ENCODE measurements at regions not wholly inside any gene's neighbourhood (a gene's known extent, or its start where the extent isn't known, plus 50 kb on each side); places are given as distances from the start of the nearest gene placed in this dataset.
"Not testable (repeated sequence)": the region's sequence is repeated elsewhere in the genome, so short reads cannot be mapped to it uniquely, and the experiment has no call there.

DNA sequence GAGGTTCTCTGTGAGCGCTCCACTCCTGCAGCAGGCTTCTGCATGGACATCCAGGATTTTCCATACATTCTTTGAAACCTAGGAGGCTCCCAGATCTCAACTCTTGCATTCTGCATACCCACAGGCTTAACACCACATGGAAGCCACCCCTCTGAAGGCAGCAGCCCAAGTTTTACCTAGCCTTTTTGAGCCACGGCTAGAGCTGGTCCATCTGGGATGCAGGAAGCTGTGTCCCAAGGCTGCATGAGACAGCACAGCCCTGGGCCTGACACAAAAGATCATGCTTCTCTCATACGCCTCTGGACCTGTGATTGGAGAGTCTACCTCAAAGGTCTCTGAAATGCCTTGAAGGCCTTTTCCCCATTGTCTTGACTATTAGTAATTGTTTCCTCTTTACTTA, 53.6 kb upstream of the RPRM start:
- no peak for DNase-seq

DNA sequence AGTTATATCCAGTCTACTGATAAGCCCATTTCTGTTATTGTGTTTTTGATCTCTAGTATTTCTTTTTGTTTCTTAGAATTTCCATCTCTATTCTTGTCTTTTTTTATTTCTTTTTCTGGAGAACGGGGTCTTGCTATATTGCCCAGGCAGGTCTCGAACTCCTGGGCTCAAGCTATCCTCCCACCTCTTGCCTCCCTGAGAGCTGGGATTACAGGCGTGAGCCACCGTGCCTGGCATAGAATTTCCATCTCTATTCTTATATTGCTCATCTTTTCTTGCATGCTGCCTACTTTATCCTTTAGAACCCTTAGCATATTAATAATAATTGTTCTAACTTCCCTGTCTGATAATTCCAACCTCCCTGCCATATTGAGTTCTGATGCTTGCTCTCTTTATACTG, 55.2 kb upstream of the RPRM start:
- not testable (repeated sequence) for DNase-seq

DNA sequence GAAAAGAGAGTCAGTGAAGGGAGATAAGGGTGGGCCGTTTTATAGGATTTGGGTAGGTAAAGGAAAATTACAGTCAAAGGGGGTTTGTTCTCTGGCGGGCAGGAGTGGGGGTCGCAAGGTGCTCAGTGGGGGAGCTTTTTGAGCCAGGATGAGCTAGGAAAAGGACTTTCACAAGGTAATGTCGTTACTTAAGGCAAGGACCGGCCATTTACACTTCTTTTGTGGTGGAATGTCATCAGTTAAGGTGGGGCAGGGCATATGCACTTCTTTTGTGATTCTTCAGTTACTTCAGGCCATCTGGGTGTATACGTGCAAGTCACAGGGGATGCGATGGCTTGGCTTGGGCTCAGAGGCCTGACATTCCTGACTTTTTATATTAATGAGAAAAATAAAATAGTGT, 56.0 kb upstream of the RPRM start:
- not testable (repeated sequence) for DNase-seq

DNA sequence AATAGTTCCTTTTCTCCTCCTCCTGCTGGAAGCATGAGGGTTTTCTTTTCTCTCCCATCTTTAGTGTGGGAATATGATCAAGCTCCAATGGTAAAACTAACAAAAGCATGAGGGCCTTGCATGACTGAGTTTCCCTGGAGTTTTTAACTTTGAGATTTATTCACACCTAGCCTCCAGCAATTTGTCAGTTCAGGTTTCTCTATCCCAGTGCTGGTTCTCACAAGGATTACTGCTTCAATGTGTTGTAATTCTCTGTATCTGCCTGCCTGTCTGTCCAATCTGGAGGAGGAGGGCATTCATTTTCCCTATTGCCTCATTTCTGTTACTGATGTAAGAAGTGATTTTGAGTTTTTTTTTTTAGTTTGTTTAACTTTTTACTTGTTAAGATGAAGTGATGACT, 57.6 kb upstream of the RPRM start:
- no peak for DNase-seq

DNA sequence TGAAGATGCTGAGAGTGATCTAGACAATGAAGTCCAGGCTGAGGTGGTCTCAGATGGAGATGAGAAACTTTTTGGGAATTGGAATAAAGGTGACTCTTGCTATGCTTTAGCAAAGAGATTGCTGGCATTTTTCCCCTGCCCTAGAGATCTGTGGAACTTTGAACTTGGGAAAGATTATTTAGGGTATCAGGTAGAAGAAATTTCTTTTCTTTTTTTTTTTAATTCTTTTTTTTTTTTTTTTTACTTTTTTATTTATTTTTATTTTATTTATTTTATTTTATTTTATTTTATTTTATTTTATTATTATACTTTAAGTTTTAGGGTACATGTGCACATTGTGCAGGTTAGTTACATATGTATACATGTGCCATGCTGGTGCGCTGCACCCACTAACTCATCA, 59.5 kb upstream of the RPRM start:
- DNase-seq, result not testable (repeated sequence)

DNA sequence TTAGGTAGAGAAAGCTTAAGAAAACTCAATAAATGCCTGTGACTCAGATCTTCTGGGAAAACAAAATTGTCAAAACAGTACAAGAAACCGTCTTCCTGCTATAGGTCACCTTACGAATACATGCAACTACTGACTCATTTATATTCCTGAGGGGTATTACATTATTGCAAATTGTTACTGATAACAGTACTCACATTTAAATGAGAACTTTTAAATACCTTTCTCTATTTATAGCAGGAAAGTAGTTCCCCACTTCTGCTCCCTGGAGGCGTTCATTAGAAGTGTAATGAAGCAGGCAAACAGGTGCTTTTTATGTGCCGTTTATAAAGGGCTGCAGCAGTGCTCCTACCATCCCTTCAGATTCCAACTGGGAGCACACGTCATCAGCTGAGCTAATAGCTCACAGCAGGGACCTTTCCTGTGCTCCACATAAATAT, 65.1 kb upstream of the RPRM start:
- DNase-seq, result peak; percentile 82

DNA sequence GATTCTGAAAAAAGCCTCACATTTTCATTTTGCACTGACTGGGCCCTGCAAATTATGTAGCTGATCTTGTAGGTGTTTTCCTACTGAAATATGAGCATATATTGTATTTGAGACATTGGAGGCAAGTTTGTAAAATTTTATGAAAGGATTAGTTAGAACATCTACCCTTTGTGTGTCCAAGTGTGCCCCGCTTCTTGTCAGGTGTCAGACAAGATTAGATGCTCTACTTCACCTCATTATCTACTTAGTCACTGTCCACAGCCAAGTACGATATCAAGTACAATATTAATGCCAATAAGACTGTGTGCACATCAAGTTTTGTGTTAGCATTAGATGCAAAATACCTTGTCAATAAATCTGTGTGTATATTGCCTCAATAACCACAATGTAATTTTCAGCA, 67.8 kb upstream of the RPRM start:
- DNase-seq, result no peak

DNA sequence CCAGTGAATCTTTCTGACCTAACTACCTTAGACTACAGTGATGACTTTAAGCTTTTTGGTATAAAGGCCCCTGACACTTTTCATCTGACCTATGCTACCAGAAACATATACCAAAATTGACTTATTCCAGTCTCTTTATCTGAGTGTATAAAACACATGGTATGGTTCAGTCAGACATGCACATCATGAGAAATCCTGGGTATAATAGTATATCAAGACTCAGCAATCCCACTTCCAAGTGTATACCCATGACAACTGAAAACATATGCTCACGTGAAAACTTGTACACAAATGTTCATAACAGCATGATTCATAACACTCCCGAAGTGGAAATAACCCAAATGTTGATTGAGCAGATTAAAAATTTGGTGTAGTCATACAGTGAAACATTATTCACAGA, 70.0 kb upstream of the RPRM start:
- no peak for DNase-seq

DNA sequence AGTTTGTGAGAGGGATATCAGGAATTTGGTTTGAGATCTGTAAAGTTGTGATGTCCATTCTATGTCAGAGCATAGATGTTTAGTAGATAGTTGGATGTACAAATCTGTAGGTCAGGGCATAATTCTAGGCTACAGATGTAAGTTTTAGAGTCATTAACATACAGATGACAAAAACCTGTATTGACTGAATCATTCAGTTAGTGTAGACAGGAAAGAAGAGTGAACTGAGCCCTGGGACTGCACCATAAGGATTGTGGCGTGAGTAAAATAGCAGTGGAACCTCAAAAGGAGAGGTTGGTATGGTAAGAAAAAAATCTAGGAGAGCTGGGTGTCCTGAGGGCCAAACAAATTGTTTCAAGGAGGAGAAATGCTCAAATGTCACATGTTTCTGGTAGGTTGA, 73.1 kb upstream of the RPRM start:
- no peak for DNase-seq

DNA sequence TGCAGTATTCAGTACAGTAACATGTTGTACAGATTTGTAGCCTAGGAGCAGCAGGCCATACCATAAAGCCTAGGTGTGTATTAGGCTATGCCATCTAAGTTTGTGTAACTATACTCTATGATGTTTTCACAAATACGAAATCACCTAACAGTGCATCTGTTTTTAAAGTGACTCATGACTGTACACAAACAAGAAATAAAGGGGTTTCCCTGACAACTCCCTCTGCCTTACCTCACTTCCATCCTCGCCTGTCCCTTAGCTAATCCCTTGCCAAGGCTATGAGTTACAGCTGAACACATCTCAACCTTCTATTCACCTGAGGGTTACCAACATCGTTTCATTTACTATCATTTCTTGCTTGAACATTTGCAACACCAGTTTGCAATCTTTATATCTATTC, 78.6 kb upstream of the RPRM start:
- no peak for DNase-seq

DNA sequence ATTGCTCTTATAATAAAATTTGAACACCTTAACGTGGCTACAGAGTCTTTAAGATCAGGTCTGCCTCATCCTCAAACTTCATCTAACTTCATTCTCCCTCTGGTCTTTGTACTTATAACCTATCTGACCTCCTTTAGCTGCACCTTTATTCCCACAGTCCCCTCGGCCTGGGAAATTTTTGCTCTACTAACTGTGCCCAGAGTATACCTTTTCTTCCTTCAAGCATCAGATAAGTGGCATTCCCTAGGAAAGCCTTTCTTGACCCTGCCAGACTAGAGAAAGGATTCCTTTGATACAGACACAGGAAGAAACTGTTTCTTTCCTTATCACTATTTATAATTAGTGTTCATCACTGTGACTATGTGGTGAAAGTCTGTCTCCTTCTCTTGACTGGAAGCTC, 79.2 kb upstream of the RPRM start:
- DNase-seq, result no peak

DNA sequence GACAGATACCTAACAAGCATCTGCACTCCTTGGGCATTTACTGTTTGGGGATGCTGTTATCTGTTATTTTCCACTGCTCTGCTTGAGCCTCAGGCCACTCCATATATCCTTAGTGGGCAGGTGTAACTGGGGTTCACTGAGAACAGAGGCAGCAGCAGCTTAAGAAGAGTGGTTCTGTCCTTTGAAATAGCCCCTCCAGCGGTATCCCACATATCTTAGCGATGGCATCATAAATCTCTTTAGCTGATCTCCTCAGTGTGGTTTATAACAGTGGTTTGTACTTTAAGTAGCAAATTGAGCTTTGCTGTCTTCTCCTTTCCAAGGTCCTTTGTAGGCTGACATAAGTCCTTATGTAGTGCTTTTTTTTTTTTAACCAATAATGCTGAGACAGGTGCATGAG, 79.7 kb upstream of the RPRM start:
- DNase-seq, result no peak

DNA sequence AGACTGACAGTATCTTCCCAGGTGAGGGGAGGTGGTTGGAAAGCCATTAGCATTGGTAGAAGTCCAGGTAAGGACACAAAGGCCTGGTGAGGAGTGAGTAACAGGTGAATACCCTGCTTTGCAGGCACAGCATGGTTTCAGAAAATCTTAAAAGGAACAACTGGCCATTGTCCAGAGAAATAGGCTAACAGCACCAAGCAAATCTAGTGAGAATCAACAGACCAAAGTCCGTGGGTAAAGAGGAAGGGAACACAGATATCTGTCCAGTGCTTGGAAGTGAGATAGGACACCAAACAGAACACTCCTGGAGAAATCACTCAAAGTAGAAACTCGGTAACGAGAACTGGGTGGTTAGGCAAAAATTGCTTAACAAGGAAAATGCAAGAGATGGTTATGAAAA, 88.8 kb upstream of the RPRM start:
- no peak for DNase-seq

DNA sequence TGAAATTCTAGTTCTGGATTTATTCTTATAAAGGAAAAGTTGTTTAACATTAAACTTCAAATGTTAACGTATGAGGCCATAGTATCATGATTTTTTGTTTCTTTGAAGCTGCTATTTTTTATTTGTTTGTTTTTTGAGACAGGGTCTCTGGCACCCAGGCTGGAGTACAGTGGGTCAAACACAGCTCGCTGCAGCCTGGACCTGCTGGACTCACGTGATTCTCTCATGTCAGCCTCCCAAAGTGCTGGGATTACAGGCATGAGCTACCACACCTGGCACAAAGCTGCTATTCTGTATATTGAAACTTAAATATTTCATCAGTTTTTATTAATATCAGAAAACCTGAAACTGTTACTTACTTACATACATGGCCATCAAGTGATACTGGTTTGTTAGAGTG, 89.5 kb upstream of the RPRM start:
- no peak for DNase-seq

DNA sequence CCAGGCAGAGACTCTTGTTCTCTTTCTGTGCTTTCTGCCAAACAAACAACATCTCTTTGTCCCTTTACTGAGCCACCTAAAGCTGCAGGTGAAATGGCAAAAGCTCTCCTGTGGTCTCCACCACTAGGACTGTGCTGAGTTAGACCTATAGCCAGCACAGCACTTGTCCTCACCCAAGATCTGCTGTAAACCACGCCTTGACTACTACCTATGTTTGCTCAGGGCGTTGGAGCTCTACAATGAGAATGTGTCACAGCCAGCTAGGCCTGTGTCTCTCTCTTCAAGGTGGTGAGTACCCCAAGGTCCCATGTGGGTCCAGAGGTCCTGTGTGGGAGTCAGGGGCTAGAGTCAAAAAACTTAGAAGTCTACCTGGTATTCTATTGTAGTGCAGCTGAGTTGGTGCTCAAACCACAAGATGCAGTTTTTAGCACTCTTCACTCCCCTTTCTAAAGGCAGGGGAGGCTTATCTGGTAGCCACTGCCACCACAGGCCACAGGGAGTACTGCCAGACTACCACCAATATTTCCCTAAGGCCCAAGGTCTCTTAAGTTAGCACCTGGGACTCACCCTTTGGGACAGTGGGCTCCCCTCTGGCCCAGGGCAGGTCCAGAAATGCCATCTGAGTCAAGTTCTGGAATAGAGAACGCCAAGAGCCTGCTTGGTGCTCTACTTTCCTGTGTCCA, 96.8 kb upstream of the RPRM start:
- DNase-seq, result no peak

DNA sequence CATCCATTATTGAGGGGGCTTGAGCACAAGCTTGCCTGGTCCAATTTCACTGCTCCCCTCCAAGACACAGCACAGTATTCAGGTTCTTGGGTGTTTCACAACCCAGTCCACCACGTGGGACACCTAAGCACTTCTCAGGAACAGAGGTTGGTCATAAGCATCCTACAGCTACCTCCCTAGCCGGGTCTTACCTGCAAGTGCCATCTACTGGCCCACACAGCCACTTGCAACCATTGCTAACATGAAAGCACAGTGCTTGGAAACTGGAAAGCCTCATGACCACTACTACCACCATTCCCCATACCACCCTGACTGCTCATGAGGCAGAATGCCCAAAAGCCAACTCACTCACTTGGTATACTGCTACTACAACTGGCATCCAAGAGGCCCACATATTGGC, 105.7 kb upstream of the RPRM start:
- no peak for DNase-seq

DNA sequence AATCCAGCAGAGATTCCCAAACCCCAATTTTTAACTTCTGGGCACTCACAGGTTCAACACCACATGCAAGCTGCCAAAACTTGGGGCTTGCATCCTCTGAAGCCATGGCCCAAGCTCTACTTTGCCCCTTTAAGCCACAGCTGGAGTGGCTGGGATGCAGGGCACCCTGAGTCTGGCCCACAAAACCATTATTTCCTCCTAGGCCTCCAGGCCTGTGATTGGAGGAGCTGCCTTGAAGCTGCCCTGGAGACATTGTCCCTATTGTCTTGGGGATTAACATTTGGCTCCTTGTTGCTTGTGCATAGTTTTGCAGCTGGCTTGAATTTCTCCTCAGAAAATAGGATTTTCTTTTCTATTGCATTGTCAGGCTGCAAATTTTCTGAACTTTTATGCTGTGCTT, 109.8 kb upstream of the RPRM start:
- DNase-seq, result no peak

DNA sequence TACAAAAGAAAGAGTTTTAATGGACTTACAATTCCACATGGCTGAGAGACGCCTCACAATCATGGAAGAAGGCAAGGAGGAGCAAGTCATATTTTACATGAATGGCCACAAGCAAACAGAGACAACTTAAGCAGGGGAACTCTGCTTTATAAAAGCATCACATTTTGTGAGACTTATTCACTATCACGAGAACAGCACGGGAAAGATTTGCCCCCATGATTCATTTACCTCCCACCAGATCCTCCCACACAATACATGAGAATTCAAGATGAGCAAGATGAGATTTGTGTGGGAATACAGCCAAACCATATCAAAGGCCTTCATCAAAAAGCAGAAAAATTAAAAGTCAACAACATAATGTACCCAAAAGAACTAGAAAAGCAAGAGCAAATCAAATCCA, 111.0 kb upstream of the RPRM start:
- DNase-seq, result no peak

DNA sequence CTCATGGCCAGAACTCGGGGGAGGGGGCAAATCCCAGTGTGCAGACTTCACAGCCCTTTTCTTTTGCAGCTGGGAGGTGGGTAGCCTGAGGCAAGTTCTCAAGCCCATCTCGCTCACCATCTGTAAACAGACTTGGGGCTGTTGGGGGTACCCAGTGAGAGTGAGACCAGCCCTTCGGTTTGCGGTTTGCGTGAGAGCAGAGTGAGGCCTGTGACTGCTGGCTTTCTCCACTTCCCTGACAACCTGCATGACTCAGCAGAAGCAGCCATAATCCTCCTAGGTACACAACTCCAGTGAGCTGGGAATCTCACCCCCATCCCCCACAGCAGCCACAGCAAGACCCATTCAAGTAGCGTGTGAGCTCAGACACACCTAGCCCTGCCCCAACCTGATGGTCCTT, 114.5 kb upstream of the RPRM start:
- DNase-seq, result not testable (repeated sequence)

DNA sequence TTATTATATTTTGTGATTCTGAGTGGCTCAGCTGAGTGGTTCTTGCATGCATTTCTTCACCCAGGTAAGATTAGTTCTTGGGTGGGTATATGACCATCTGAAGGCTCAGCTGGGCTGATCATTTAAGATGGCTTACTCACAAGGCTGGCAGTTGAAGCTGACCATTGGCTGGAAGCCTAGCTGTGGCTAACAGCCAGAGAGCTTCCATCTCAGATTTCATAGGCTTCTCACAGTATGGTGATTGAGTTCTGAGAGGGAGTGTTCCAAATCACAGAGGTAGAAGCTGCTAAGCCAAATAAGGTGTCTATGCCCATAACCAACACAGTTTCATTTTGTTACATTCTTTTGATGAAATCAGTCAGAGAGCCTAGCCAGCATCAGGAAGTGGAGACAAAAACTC, 117.4 kb upstream of the RPRM start:
- DNase-seq, result peak; percentile 7

DNA sequence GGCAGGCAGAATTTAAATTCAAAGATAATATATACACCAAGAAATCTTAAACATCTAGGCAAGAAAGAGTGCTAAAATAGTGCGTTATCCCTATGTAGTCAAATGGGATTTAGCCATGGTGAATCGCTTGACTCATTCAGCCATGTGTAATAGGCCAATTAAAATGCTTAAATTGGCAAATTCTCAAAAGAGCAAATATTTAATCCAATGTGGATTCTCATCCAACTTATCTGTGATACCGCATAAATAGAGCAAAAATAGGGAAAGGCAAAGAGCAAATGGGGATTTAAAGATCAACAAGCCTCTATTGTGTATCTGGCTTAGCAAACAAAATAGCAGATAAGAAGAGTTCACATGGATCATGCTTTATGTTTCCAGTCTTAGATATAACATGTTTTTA, 123.2 kb upstream of the RPRM start:
- no peak for DNase-seq

DNA sequence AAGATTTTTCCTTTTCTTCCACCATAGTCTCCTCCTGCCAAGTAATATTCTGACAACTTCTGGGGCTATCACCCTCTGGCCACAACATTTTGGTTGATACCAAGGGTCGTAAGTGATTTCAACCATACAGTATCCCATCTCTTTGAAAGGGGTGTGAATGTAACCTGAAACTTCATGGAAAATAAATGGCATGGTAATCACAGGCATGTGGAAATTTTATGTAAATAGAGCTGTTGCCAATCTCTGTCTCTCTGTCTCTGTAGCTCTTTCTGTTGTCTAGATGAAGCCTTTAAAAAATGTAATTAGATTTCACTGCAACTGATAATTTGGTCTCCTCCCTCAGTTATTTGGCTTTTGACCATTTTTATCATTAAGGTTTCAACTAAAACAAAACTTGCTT, 125.6 kb upstream of the RPRM start:
- no peak for DNase-seq

DNA sequence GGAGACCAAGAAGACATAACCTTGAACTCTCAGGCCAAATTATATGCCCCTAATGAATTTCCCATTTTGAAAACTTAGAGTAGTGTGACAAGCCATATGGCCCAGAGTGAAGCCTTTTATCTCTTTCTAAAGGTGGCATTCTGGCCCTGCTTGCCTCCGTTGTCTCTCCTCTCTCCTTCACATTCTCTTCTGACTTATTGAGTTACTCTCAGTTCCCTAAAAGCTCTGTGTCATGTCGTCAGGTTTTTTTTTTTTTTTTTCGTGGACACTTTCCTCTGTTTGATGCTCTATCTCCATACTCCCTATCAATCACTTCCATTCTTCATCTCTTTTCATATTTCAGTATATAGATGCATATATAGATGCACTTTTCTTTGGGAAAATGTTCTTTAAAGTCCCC, 128.1 kb upstream of the RPRM start:
- DNase-seq, result no peak

DNA sequence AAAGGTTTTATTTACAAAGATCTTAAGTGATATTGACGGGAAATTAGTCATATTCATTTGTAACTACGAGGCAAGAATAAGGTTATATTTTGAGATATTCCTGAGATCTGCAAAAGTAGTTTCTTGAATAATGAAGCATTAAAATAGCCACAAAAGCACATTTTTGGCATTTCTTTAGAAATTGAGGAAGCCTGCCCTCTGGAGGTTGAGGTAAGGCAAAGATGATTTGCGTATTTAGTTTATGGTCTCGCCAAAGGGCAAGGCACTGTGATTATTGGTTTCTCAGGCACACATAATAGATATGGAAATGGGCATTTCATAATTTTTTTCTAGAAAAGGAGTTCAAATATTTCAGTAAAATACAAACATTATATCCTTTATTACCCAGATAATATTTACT, 143.7 kb upstream of the RPRM start:
- no peak for DNase-seq

DNA sequence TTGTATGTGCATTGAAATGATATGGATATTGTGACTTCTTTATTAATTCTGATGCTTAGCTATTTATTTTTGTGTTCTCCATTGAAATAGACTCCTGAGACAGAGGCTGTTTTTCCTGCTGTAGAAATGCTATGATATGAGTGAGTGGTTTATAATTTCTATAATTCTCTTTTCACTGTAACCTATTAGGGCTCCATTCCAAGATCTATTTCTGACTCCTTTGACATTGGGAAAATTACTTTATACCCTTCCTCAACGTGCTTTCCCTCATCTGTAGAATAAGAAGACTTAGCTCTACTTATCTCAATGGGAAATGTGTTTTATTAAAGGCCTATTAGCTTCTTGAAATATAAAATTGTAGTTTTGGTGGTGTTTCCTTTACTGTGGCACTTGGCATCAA, 144.5 kb upstream of the RPRM start:
- DNase-seq, result no peak

DNA sequence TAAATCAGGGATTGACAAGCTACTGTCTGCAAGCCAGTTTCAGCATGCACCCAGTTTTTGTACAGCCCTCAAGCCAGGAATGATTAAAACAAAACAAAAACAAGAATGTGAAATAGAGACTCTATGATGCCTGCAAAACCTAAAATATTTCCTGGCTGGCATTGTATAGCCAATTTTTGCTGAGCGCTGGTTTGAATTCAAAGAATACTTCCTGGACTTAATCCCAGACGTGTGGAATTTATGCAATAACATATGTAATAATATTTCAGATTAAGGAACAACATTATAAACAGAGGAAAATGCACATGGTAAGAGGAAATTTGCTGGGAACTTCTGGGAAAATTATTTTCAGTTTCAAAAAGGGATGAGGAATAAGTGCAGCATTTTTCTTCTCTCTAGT, 148.1 kb upstream of the RPRM start:
- no peak for DNase-seq
